Right atrium auricular region (tissue), 2 donors: ENCODE measurements at regions not wholly inside any gene's neighbourhood (a gene's known extent, or its start where the extent isn't known, plus 50 kb on each side); places are given as distances from the start of the nearest gene placed in this dataset.

Experiments
- DNase-seq: peaks from one replicate; pipeline ENCODE4 v3.0.0-alpha.2; 2019; ENCODE audit warnings: low spot score
- H3K27ac ChIP-seq, 2 donors: fragments of 200-600 bp; sonication (generic); 1 replicate in 1 of 2; 2 replicates in 1 of 2; pipeline ENCODE4 v1.5.1; 2016 to 2019
- H3K27me3 ChIP-seq, 2 donors: fragments of 200-600 bp; sonication (generic); one replicate each; pipeline versions ENCODE4 v1.5.1 to v1.6.0; 2017 to 2019
- H3K36me3 ChIP-seq: fragments of 200-600 bp; sonication (generic); one replicate; pipeline ENCODE4 v1.5.1; 2016
- H3K4me1 ChIP-seq, 2 donors: fragments of 200-600 bp; sonication (generic); one replicate each; pipeline versions ENCODE4 v1.5.1 to v1.6.0; 2017 to 2019
- H3K4me3 ChIP-seq, 2 donors: fragments of 200-600 bp; sonication (generic); 1 replicate in 1 of 2; 2 replicates in 1 of 2; pipeline ENCODE4 v1.5.1; 2017 to 2019; ENCODE audit warnings: mild to moderate bottlenecking in 1 of 2, moderate library complexity in 1 of 2
- H3K9me3 ChIP-seq, 2 donors: fragments of 200-600 bp; sonication (generic); one replicate each; pipeline ENCODE4 v1.5.1; 2019
- CTCF ChIP-seq, 2 donors: fragments of 200-600 bp; sonication (generic); IDR thresholded peaks; one replicate each; pipeline ENCODE4 v1.5.1; 2019; ENCODE audit warnings: antibody characterized with exemption in 2 of 2

GRCh38 chr1:67965995-67966665 lies 84.3 kb downstream of the DIRAS3 start:
- TF ChIP-seq CTCF (IDR thresholded peaks at IDR 0.05), result no peak
- H3K36me3 ChIP-seq, result no peaks in the 10 kb centered on the region
- H3K27me3 ChIP-seq, result no peaks in the 10 kb centered on the region
- DNase-seq, result no peak
- no peak overlapping the region for H3K27ac ChIP-seq
- H3K9me3 ChIP-seq, result peaks cover 0 to 21% of the 10 kb centered on the region in 2 donors
- no peak overlapping the region for H3K4me3 ChIP-seq
- H3K4me1 ChIP-seq, result no peaks in the 10 kb centered on the region

- no peaks in the 10 kb centered on the region for H3K36me3 ChIP-seq
- no peak for TF ChIP-seq CTCF (IDR thresholded peaks at IDR 0.05)
- no peaks in the 10 kb centered on the region for H3K4me1 ChIP-seq
- no peak overlapping the region for H3K27ac ChIP-seq
- peaks cover 0 to 21% of the 10 kb centered on the region in 2 donors for H3K9me3 ChIP-seq
- no peaks in the 10 kb centered on the region for H3K27me3 ChIP-seq
- DNase-seq, result no peak
- no peak overlapping the region for H3K4me3 ChIP-seq
Observed at GRCh38 chr1:67963263-67963662, 87.2 kb downstream of the DIRAS3 start.

- no peaks in the 10 kb centered on the region for H3K36me3 ChIP-seq
- peaks cover 0 to 21% of the 10 kb centered on the region in 2 donors for H3K9me3 ChIP-seq
- no peak overlapping the region for H3K4me3 ChIP-seq
- H3K4me1 ChIP-seq, result no peaks in the 10 kb centered on the region
- H3K27me3 ChIP-seq, result no peaks in the 10 kb centered on the region
- H3K27ac ChIP-seq, result no peak overlapping the region
- no peak for TF ChIP-seq CTCF (IDR thresholded peaks at IDR 0.05)
- DNase-seq, result no peak
Observed at GRCh38 chr1:67960766-67961165, 89.7 kb downstream of the DIRAS3 start.

GRCh38 chr1:67958472-67958871 lies 92.0 kb downstream of the DIRAS3 start:
- H3K9me3 ChIP-seq, result peaks cover 0 to 10% of the 10 kb centered on the region in 2 donors
- H3K4me1 ChIP-seq, result no peaks in the 10 kb centered on the region
- H3K36me3 ChIP-seq, result no peaks in the 10 kb centered on the region
- DNase-seq, result no peak
- no peak for TF ChIP-seq CTCF (IDR thresholded peaks at IDR 0.05)
- H3K4me3 ChIP-seq, result no peak overlapping the region
- H3K27me3 ChIP-seq, result no peaks in the 10 kb centered on the region
- no peak overlapping the region for H3K27ac ChIP-seq

GRCh38 chr1:67957066-67957465 lies 93.4 kb downstream of the DIRAS3 start:
- Histone ChIP-seq H3K4me1 (no peaks in the 10 kb centered on the region), H3K36me3 (no peaks in the 10 kb centered on the region), H3K27ac (no peak overlapping the region), H3K27me3 (no peaks in the 10 kb centered on the region), H3K9me3 (no peaks in the 10 kb centered on the region), H3K4me3 (no peak overlapping the region)
- no peak for TF ChIP-seq CTCF (IDR thresholded peaks at IDR 0.05)
- no peak for DNase-seq

- no peak for DNase-seq
- Histone ChIP-seq H3K27me3 (no peaks in the 10 kb centered on the region), H3K27ac (no peak overlapping the region), H3K36me3 (no peaks in the 10 kb centered on the region), H3K4me1 (no peaks in the 10 kb centered on the region), H3K4me3 (no peak overlapping the region), H3K9me3 (no peaks in the 10 kb centered on the region)
- TF ChIP-seq CTCF (IDR thresholded peaks at IDR 0.05), result no peak
Observed at GRCh38 chr1:67956116-67956515, 94.3 kb downstream of the DIRAS3 start.
